OCI-LY1 (cell line): ENCODE measurements at regions not wholly inside any gene's neighbourhood (a gene's known extent, or its start where the extent isn't known, plus 50 kb on each side); places are given as distances from the start of the nearest gene placed in this dataset.

Experiments
- CTCF ChIP-seq: fragments of 200-600 bp; sonication (generic), shearing (Covaris generic); IDR thresholded peaks from 2 replicates; pipeline ENCODE4 v1.5.1; 2017; ENCODE audit warnings: mild to moderate bottlenecking, antibody characterized with exemption, low read length, moderate library complexity, mixed read lengths
- EZH2 ChIP-seq: fragments of 200-600 bp; sonication (generic), shearing (Covaris generic); IDR thresholded peaks from 2 replicates; pipeline ENCODE4 v1.8.0; 2017; ENCODE audit warnings: borderline replicate concordance, mixed run types, mild to moderate bottlenecking, antibody characterized with exemption, low read length, moderate library complexity, mixed read lengths

GRCh38 chr4:79213702-79214101, 112.2 kb downstream of the NAA11 start:
- TF ChIP-seq EZH2 (no peak), CTCF (no peak)
